ENCODE measurements at regions not wholly inside any gene's neighbourhood (a gene's known extent, or its start where the extent isn't known, plus 50 kb on each side); places are given as distances from the start of the nearest gene placed in this dataset.

- TF ChIP-seq GATA2 (IDR thresholded peaks at IDR 0.05; ENCODE audit: low read depth, low read length) (no peak), GATA3 (IDR thresholded peaks at IDR 0.05; ENCODE audit: low read depth, low read length) (no peak)
Measured at GRCh38 chr3:65005486-65005885, 317.7 kb upstream of the ADAMTS9 start.
